GM19438 (cell line): ENCODE measurements at regions not wholly inside any gene's neighbourhood (a gene's known extent, or its start where the extent isn't known, plus 50 kb on each side); places are given as distances from the start of the nearest gene placed in this dataset.

Source experiments
- ATAC-seq: cut with Tn5 transposase; IDR thresholded peaks from one replicate; pipeline ENCODE4 v1.9.1; 2021; ENCODE audit warnings: low read depth; ENCODE audit not compliant: unreplicated experiment

DNA sequence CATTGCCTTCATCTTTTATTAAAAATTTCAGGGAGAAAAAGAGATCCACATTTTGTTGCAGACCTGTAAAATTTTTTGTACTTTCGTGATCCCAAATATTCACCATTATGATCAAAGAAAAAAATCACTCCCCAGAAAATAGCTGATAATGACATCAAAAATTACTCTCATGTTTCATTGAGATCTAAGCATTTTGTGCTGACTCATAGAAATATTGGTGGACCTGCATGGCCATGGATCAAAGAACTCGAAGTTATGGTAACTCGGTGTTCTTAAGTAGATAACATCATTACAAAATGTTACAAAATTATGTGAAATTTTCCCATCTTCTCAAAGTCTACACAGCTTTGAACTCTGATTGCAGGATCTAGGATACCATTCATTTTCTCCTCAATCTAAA is 135.8 kb downstream of the PTGER3 start:
- ATAC-seq, result no peak

DNA sequence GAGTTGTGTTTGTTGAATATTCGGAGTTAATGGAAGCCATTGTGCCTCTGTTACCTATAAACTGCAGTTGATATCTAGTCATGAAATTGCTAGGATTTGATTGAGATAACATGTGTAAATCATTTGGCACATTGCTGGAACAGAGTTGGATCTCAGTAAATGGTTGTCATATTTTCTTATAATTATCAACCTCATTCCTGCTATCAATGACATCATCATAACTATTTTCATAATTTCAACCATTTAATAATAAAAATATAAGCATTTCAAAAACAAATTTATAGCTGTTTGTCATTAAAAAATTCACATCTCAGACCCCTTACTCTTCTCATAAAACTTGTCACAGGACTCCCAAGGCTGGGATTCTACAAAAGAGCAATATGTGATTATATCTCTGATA is 133.4 kb downstream of the PTGER3 start:
- ATAC-seq, result no peak

DNA sequence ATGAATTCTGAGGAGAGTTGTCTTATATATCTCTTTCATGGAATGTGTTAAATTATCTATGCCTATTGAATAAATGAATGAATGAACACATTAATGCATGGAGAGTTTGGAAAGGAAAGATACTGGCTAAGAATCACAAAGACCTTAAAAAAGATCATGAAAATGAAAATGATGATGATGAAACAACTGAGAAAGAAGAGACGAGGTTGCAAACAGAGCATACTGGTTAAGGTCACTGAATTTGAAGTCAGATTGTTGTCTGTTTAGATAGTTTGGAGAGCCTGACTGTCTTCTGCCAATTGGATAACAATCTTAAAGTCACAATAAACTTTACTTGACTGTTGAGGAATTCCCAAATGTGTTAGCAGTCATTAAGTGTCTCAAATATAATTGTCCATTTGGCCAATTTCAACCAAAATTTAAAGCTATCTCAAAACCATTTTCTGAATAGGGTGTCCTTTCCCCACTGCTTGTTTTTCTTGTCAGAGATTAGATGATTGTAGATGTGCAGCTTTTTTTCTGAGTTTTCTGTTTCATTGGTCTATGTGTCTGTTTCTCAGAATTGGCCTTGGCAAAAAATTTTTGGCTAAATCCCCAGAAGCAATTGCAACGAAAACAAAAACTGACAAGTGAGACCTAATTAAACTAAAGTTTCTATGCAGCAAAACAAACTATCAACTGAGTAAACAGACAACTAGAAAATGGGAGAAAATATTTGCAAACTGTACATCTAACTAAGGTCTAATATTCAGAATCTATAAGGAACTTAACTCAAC is 132.2 kb downstream of the PTGER3 start:
- ATAC-seq, result no peak

DNA sequence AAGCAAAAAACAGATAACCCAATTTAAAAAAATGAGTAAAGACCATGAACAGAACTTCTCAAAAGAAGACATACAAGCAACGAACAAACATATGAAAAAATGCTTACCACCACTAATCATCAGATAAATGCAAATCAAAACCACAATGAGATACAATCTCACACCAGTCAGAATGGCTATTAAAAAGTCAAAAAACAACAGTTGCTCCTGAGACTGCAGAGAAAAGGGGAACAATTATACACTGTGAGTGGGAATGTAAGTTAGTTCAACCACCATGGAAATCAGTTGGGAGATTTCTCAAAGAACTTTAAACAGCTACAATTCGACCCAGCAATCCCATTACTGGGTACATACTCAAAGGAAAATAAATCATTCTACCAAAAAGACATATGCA is 131.6 kb downstream of the PTGER3 start:
- ATAC-seq, result no peak

DNA sequence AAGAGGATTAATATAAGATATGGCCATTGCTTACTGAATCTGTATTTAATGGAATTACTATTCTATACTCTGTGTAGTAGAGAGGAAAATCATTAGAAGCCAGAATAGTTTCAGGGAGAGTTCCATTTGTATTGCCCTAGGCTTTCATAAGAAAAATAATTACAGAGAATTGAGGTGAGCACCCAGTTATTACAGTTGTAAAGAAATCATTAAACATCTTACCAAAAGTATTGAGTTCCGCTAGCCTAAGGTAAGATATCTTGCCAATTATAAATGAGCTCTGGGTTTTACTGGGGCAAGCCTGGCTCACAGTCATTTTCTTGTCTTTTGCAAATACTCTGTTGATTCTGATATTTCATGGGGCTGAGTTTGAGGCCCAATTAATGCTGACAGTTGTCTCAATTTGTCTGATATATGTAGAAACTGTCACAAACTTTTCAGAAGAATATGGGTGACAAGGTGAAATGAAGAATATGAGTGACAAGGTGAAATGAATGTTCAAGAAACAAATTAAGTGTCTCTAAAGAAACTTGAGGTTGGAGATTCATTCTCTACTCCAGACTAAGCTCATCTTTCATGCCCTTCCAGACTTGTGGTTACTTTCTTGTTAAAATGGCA is 127.8 kb downstream of the PTGER3 start:
- ATAC-seq, result no peak
